A549 (cell line): ENCODE measurements at regions not wholly inside any gene's neighbourhood (a gene's known extent, or its start where the extent isn't known, plus 50 kb on each side); places are given as distances from the start of the nearest gene placed in this dataset.

Experiments
- ATAC-seq, 2 experiments: fragments of 200-7000 bp in 1 of 2; fragments of >200 bp in 1 of 2; cut with Nextera tagmentation in 1 of 2; cut with Tn5 transposase in 1 of 2; 3 replicates each; pipeline versions ENCODE4 v1.8.0 to v1.9.1; 2018 to 2020; ENCODE audit warnings: mild to moderate bottlenecking in 1 of 2, moderate library complexity in 1 of 2
- CTCF ChIA-PET: fragments of 300-600 bp; sonication (Branson Sonifier 250); formaldehyde crosslinking; extraction: SDS; loops from one replicate; lab custom pipeline; 2021; ENCODE audit warnings: antibody characterized with exemption, inconsistent platforms; lab: Yijun Ruan, JAX
- POLR2A ChIA-PET: fragments of 350-600 bp; formaldehyde crosslinking; extraction: SDS; loops from one replicate; lab custom pipeline; 2021; ENCODE audit warnings: antibody characterized with exemption, inconsistent platforms; lab: Yijun Ruan, JAX
- DNase-seq, 2 experiments: peaks; one replicate each; pipeline versions ENCODE4 v3.0.0 to v3.0.0-alpha.2; 2011 to 2016; ENCODE audit warnings: low read depth in 1 of 2, low spot score in 1 of 2
- FAIRE-seq: peaks from 2 replicates; lab custom pipeline; 2011; peaks lifted over from hg19 to GRCh38; lab: Jason Lieb, UNC
- H3K27ac ChIP-seq, 2 experiments: fragments of >200 bp; sonication (Bioruptor Twin); formaldehyde crosslinking; 3 replicates each; pipeline ENCODE4 v1.5.1; 2016 to 2017
- H3K4me1 ChIP-seq: fragments of >200 bp; sonication (Bioruptor Twin); formaldehyde crosslinking; 3 replicates; pipeline ENCODE4 v1.6.1; 2016
- H3K4me2 ChIP-seq: fragments of >200 bp; sonication (Bioruptor Twin); formaldehyde crosslinking; 3 replicates; pipeline ENCODE4 v1.6.1; 2016
- H3K4me3 ChIP-seq: fragments of >200 bp; sonication (Bioruptor Twin); formaldehyde crosslinking; 3 replicates; pipeline ENCODE4 v1.5.1; 2016
- H3K9me3 ChIP-seq: fragments of >200 bp; sonication (Bioruptor Twin); formaldehyde crosslinking; 3 replicates; pipeline ENCODE4 v1.6.1; 2016
- E2F6 ChIP-seq: IDR thresholded peaks from 2 replicates; pipeline ENCODE4 v1.6.1; 2012; ENCODE audit warnings: low read depth, borderline replicate concordance
- FOXS1 ChIP-seq: fragments of 250-450 bp; sonication (Bioruptor Pico); IDR thresholded peaks from 2 replicates; pipeline ENCODE4 v1.5.0; 2020; ENCODE audit warnings: mild to moderate bottlenecking, moderate library complexity
- HOXA7 ChIP-seq: fragments of 250-450 bp; sonication (Bioruptor Pico); IDR thresholded peaks from 2 replicates; pipeline ENCODE4 v1.5.0; 2020; ENCODE audit warnings: mild to moderate bottlenecking, moderate library complexity
- HOXB5 ChIP-seq: fragments of 250-450 bp; sonication (Bioruptor Pico); IDR thresholded peaks from 2 replicates; pipeline ENCODE4 v1.5.0; 2020; ENCODE audit warnings: mild to moderate bottlenecking, moderate library complexity
- JUN ChIP-seq, 2 experiments: fragments of >200 bp; sonication (Bioruptor Twin); formaldehyde crosslinking; IDR thresholded peaks; 2 replicates in 1 of 2; 3 replicates in 1 of 2; pipeline ENCODE4 v1.6.1; 2016 to 2017
- KDM5A ChIP-seq: fragments of 200-600 bp; sonication (generic); IDR thresholded peaks from 2 replicates; pipeline ENCODE4 v1.6.1; 2016; ENCODE audit warnings: antibody characterized with exemption, mild to moderate bottlenecking
- MAX ChIP-seq: IDR thresholded peaks from 2 replicates; pipeline ENCODE4 v1.6.1; 2012
- NR3C1 ChIP-seq: fragments of >200 bp; sonication (Bioruptor Twin); formaldehyde crosslinking; IDR thresholded peaks from 3 replicates; pipeline ENCODE4 v1.6.1; 2017
- RAD21 ChIP-seq, 2 experiments: fragments of >200 bp in 1 of 2; sonication (Bioruptor Twin) in 1 of 2; formaldehyde crosslinking in 1 of 2; IDR thresholded peaks in 1 of 2; conservative IDR thresholded peaks in 1 of 2; 2 replicates in 1 of 2; 3 replicates in 1 of 2; pipeline ENCODE4 v1.6.1; 2012 to 2018; ENCODE audit warnings: inconsistent platforms in 1 of 2
- RARB ChIP-seq: fragments of 250-450 bp; sonication (Bioruptor Pico); IDR thresholded peaks from 2 replicates; pipeline ENCODE4 v1.8.0; 2021; ENCODE audit warnings: mild to moderate bottlenecking, moderate library complexity
- SMC3 ChIP-seq: fragments of >200 bp; sonication (Bioruptor Twin); formaldehyde crosslinking; IDR thresholded peaks from 3 replicates; pipeline ENCODE4 v1.6.1; 2018; ENCODE audit warnings: inconsistent platforms
- SREBF2 ChIP-seq: fragments of 450-650 bp; IDR thresholded peaks from 2 replicates; pipeline ENCODE4 v1.6.1; 2014; ENCODE audit warnings: mild to moderate bottlenecking, moderate library complexity
- WGBS: methylation state at CpG from one replicate; pipeline ENCODE4 v1.1.6; 2017; ENCODE audit errors: missing lambda C conversion rate; 5-methylcytosine and 5-hydroxymethylcytosine counted together
- TF ChIP-seq, protein P1 (sequence below): fragments of >200 bp; sonication (Bioruptor Twin); formaldehyde crosslinking; IDR thresholded peaks from 3 replicates; pipeline ENCODE4 v1.6.1; 2016
- TF ChIP-seq, protein P2 (sequence below): fragments of >200 bp; sonication (Bioruptor Twin); formaldehyde crosslinking; IDR thresholded peaks from 3 replicates; pipeline ENCODE4 v1.5.1; 2016

DNA sequence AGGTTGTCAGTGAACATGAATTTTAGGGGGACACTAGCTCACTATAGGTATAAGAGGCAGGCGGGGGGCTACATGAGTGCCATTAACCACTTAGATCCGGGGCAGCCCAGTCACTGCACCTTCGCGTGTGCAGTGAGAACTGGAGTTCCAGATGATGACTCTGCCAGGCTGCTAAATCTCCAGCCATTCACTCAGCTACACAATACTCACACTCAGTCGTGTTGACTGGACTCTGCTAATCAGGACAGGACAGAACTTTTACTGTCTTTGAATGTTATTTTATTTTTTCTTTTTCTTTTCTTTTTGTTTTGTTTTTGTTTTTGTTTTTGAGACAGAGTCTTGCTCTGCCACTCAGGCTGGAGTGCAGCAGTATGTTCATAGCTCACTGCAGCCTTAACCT is 465.6 kb downstream of the AACS start:
- POLR2A ChIA-PET: no interaction called here
- TF ChIP-seq E2F6 (no peak), MAX (no peak), HOXB5 (CRISPR knock-in tag) (no peak), RARB (no peak)
- TF ChIP-seq, protein P1, sequence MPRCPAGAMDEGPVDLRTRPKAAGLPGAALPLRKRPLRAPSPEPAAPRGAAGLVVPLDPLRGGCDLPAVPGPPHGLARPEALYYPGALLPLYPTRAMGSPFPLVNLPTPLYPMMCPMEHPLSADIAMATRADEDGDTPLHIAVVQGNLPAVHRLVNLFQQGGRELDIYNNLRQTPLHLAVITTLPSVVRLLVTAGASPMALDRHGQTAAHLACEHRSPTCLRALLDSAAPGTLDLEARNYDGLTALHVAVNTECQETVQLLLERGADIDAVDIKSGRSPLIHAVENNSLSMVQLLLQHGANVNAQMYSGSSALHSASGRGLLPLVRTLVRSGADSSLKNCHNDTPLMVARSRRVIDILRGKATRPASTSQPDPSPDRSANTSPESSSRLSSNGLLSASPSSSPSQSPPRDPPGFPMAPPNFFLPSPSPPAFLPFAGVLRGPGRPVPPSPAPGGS: no peak
- TF ChIP-seq, all 56 proteins: peak for 0
- CTCF ChIA-PET: interaction anchor here (0.9 kb wide), 1 partner anchor 11 kb away, joined by 4 read pairs; no protein-coding TSS in a partner anchor
- DNase-seq: no peak
- Histone ChIP-seq H3K27ac (no peak overlapping the region), H3K9me3 (no peaks in the 10 kb centered on the region), H3K4me3 (no peak overlapping the region), H3K4me2 (no peak overlapping the region), H3K4me1 (no peaks in the 10 kb centered on the region)
- no peak for FAIRE-seq
- WGBS: 10% methylated on average over 5 of the region's 5 CpGs
- no peak for ATAC-seq

DNA sequence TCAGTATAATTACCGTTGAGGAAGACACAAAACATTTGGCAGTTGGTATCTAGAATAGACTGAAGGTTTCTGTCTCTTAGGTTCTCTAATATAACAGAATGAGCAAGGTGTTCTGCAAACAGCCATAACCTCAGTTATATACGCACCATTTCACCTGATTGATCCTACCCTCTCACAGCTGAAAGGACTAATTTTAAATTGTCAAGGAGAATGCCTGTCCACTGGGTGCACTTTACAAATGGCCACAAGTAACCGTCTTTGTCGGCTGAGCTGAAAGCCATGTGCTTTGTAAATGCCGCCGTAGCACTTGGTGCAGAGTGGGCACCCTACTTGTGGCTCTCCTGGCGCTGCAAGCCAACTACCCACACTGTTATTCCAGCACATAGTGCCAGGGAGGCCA is 466.3 kb downstream of the AACS start:
- Histone ChIP-seq H3K9me3 (no peaks in the 10 kb centered on the region), H3K4me1 (no peaks in the 10 kb centered on the region), H3K4me3 (no peak overlapping the region), H3K27ac (no peak overlapping the region), H3K4me2 (no peak overlapping the region)
- ChIA-PET POLR2A (no interaction called here), CTCF (interaction anchor here (0.7 kb wide), 1 partner anchor 28 kb away, joined by 3 read pairs; no protein-coding TSS in a partner anchor)
- no peak for FAIRE-seq
- no peak for DNase-seq
- WGBS: 48% methylated on average over 7 of the region's 7 CpGs
- ATAC-seq: no peak
- TF ChIP-seq JUN (IDR thresholded peaks at IDR 0.05) (no peak), FOXS1 (CRISPR knock-in tag) (no peak), KDM5A (no peak), SREBF2 (no peak), NR3C1 (no peak), HOXA7 (CRISPR knock-in tag) (no peak)

DNA sequence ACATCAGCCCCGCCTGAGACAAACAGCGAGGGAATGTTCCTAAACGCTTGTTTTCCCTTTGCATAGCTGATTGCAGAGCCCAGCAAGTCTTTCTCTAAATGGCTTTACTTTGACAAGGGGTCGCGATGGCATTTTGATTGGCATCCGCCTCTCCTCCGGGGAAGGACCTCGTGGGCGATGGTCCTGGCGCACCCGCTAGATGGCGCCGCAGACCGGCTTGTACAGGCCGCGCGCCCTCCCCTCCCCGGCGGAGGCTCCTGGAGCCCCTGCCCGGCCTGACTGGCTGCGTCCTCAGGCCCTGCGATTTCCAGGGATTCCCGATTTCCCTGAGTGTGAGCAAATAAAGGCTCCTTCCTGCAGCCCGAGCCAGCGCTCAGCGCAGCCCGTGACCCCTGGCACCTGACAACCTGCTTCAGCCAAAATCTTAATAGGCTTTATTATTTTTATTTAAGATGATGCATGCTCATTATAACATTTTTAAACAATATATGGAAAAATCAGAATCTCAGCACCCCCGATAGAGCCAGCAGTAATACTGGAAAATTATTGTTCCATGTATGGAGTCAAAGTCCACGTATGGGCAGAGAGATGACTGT is 468.3 kb downstream of the AACS start:
- ATAC-seq: peak; percentile 83 to 98; a peak in 5 of 6 replicates
- TF ChIP-seq SMC3 (peak; percentile 64), MAX (peak; percentile 33; the same call in 1 of the 2 replicates), RAD21 (conservative IDR thresholded peaks at IDR 0.05 in 1 of 2, IDR thresholded peaks at IDR 0.05 in 1 of 2) (peak; percentile 80 to 87)
- TF ChIP-seq, protein P1: no peak
- TF ChIP-seq, protein P2, sequence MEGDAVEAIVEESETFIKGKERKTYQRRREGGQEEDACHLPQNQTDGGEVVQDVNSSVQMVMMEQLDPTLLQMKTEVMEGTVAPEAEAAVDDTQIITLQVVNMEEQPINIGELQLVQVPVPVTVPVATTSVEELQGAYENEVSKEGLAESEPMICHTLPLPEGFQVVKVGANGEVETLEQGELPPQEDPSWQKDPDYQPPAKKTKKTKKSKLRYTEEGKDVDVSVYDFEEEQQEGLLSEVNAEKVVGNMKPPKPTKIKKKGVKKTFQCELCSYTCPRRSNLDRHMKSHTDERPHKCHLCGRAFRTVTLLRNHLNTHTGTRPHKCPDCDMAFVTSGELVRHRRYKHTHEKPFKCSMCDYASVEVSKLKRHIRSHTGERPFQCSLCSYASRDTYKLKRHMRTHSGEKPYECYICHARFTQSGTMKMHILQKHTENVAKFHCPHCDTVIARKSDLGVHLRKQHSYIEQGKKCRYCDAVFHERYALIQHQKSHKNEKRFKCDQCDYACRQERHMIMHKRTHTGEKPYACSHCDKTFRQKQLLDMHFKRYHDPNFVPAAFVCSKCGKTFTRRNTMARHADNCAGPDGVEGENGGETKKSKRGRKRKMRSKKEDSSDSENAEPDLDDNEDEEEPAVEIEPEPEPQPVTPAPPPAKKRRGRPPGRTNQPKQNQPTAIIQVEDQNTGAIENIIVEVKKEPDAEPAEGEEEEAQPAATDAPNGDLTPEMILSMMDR: peak; percentile 75
- Histone ChIP-seq H3K4me2 (0 out of 3 replicates have a peak overlapping the region, but pooled peaks have one; percentile 13), H3K27ac (no peak overlapping the region), H3K9me3 (no peaks in the 10 kb centered on the region), H3K4me3 (no peak overlapping the region), H3K4me1 (no peaks in the 10 kb centered on the region)
- DNase-seq: peak; percentile 31 to 33
- 10% methylated on average over 29 of the region's 29 CpGs for WGBS
- POLR2A ChIA-PET: no interaction called here
- FAIRE-seq: no peak
- CTCF ChIA-PET: interaction anchor here (0.7 to 1.4 kb wide), 5 partner anchors 10 to 1341 kb away, joined by 3 to 8 read pairs (median 4); no protein-coding TSS in a partner anchor
